Activated naive CD4-positive, alpha-beta T cell treated with anti-CD3 and anti-CD28 coated beads, Interleukin-2, amount 10 ng/mL, durations not matched to agents 7 days and 5 days (primary cell): ENCODE measurements at regions not wholly inside any gene's neighbourhood (a gene's known extent, or its start where the extent isn't known, plus 50 kb on each side); places are given as distances from the start of the nearest gene placed in this dataset.
"Not testable (repeated sequence)": the region's sequence is repeated elsewhere in the genome, so short reads cannot be mapped to it uniquely, and the experiment has no call there.

Experiments used
- CTCF ChIA-PET: fragments of 350-600 bp; sonication (Branson Sonifier 250); formaldehyde crosslinking; loops from one replicate; lab custom pipeline; 2021; ENCODE audit warnings: antibody characterized with exemption; lab: Charles Lee
- DNase-seq: peaks from one replicate; pipeline ENCODE4 v3.0.0-alpha.2; 2020
- H3K27ac Mint-ChIP-seq: one replicate; pipeline ENCODE4 v1.8.0; 2021; ENCODE audit warnings: mild to moderate bottlenecking, moderate library complexity, mixed read lengths
- H3K27me3 Mint-ChIP-seq: one replicate; pipeline ENCODE4 v1.8.0; 2021; ENCODE audit warnings: mild to moderate bottlenecking, mixed read lengths
- H3K36me3 Mint-ChIP-seq: one replicate; pipeline ENCODE4 v1.8.0; 2021; ENCODE audit warnings: mixed read lengths
- H3K4me1 Mint-ChIP-seq: one replicate; pipeline ENCODE4 v1.8.0; 2021; ENCODE audit warnings: mixed read lengths
- H3K4me3 Mint-ChIP-seq: one replicate; pipeline ENCODE4 v1.8.0; 2021; ENCODE audit warnings: mild to moderate bottlenecking, moderate library complexity, mixed read lengths
- H3K9me3 Mint-ChIP-seq: one replicate; pipeline ENCODE4 v1.8.0; 2021; ENCODE audit warnings: mixed read lengths

- Mint-ChIP-seq H3K4me1 (peaks cover 28% of the 10 kb centered on the region), H3K36me3 (no peaks in the 10 kb centered on the region), H3K27me3 (no peaks in the 10 kb centered on the region), H3K4me3 (no peak overlapping the region), H3K27ac (no peak overlapping the region), H3K9me3 (no peaks in the 10 kb centered on the region)
- no peak for DNase-seq
- CTCF ChIA-PET: interaction anchor here (2.0 kb wide), 1 partner anchor 16 kb away, joined by 10 read pairs; no protein-coding TSS in a partner anchor
Observed at GRCh38 chr7:142542105-142542504, 207.2 kb upstream of the PRSS1 start.

- no peak for DNase-seq
- Mint-ChIP-seq H3K4me3 (no peak overlapping the region), H3K9me3 (no peaks in the 10 kb centered on the region), H3K36me3 (no peaks in the 10 kb centered on the region), H3K4me1 (peaks cover 38% of the 10 kb centered on the region), H3K27ac (peak overlapping the region; percentile 73), H3K27me3 (no peaks in the 10 kb centered on the region)
- CTCF ChIA-PET: interaction anchor here (0.5 to 2.0 kb wide), 8 partner anchors 12 to 877 kb away, joined by 3 to 10 read pairs (median 3); no protein-coding TSS in a partner anchor
Observed at GRCh38 chr7:142540371-142540770, 208.9 kb upstream of the PRSS1 start.

- CTCF ChIA-PET: interaction anchor here (0.5 to 1.5 kb wide), 3 partner anchors 12 to 877 kb away, joined by 3 to 4 read pairs (median 3); no protein-coding TSS in a partner anchor
- peak overlapping the region; percentile 73 for H3K27ac Mint-ChIP-seq
Observed at GRCh38 chr7:142539901-142540300, 209.4 kb upstream of the PRSS1 start.

DNA sequence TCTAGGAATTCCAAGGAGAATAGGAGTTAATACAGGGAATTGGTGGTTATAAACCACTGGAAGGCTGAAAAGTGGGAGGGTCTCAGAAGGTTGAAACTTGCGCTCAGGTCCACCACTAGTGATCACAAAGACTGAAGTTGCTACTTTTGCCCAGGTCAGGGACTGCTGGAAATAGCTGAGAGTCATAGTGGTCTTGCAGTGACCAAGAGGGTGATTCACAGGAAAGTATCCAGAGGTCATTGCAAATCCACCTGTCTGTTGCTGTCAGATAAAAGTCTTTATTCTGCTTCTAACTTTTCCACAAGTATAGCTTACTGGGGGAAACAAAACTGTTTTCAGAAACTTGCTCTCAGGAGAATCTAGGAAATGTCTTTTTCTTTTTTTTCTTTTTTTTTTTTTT lies 211.5 kb upstream of the PRSS1 start:
- no peaks in the 10 kb centered on the region for H3K9me3 Mint-ChIP-seq
- H3K27ac Mint-ChIP-seq: peak overlapping the region; percentile 37
- H3K27me3 Mint-ChIP-seq: no peaks in the 10 kb centered on the region
- H3K36me3 Mint-ChIP-seq: no peaks in the 10 kb centered on the region
- DNase-seq: no peak
- H3K4me1 Mint-ChIP-seq: peaks cover 45% of the 10 kb centered on the region
- CTCF ChIA-PET: interaction anchor here (1.1 to 4.0 kb wide), 3 partner anchors 22 to 273 kb away, joined by 4 to 42 read pairs (median 4); no protein-coding TSS in a partner anchor
- H3K4me3 Mint-ChIP-seq: no peak overlapping the region

More at GRCh38 chr7:142539901-142540300, 209.4 kb upstream of the PRSS1 start:
- Mint-ChIP-seq H3K36me3 (no peaks in the 10 kb centered on the region), H3K4me3 (peak overlapping the region; percentile 27), H3K9me3 (no peaks in the 10 kb centered on the region), H3K4me1 (peaks cover 42% of the 10 kb centered on the region), H3K27me3 (no peaks in the 10 kb centered on the region)
- no peak for DNase-seq

- Mint-ChIP-seq H3K9me3 (no peaks in the 10 kb centered on the region), H3K36me3 (no peaks in the 10 kb centered on the region), H3K27me3 (no peaks in the 10 kb centered on the region), H3K4me1 (peaks cover 39% of the 10 kb centered on the region), H3K4me3 (peak overlapping the region; percentile 67), H3K27ac (peak overlapping the region; percentile 87)
- DNase-seq: peak; percentile 83
- CTCF ChIA-PET: interaction anchor here (0.8 to 4.0 kb wide), 48 partner anchors 8 to 705 kb away, joined by 3 to 45 read pairs (median 5); no protein-coding TSS in a partner anchor
Observed at GRCh38 chr7:142535123-142535779, 214.0 kb upstream of the PRSS1 start.

GRCh38 chr7:142534726-142535122 lies 214.5 kb upstream of the PRSS1 start:
- Mint-ChIP-seq H3K4me3 (no peak overlapping the region), H3K27ac (no peak overlapping the region), H3K4me1 (peaks cover 34% of the 10 kb centered on the region), H3K27me3 (peaks cover 1% of the 10 kb centered on the region), H3K36me3 (no peaks in the 10 kb centered on the region), H3K9me3 (no peaks in the 10 kb centered on the region)
- no peak for DNase-seq
- CTCF ChIA-PET: interaction anchor here (0.8 to 4.0 kb wide), 38 partner anchors 10 to 706 kb away, joined by 3 to 45 read pairs (median 6); no protein-coding TSS in a partner anchor

GRCh38 chr7:142533920-142534319 lies 215.4 kb upstream of the PRSS1 start:
- Mint-ChIP-seq H3K36me3 (no peaks in the 10 kb centered on the region), H3K27me3 (peaks cover 5% of the 10 kb centered on the region), H3K4me1 (peaks cover 26% of the 10 kb centered on the region), H3K27ac (no peak overlapping the region), H3K9me3 (no peaks in the 10 kb centered on the region), H3K4me3 (no peak overlapping the region)
- no peak for DNase-seq
- CTCF ChIA-PET: interaction anchor here (1.3 to 3.1 kb wide), 4 partner anchors 9 to 347 kb away, joined by 5 to 45 read pairs (median 18); no protein-coding TSS in a partner anchor

DNA sequence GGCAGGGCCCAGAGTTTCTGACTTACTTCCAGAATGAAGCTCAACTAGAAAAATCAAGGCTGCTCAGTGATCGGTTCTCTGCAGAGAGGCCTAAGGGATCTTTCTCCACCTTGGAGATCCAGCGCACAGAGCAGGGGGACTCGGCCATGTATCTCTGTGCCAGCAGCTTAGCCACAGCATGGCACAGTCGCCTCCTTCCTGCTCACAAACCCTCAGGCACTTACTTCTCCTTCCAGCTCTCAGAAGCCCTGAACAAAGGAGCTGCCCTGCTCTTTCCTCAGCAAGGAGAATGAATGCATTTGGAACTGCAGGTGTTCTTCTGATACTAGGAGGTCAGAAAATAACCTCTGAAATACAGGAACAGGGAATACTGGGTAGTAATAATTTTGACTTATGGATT lies 219.7 kb upstream of the PRSS1 start:
- peak overlapping the region; percentile 30 for H3K27ac Mint-ChIP-seq
- H3K9me3 Mint-ChIP-seq: no peaks in the 10 kb centered on the region
- CTCF ChIA-PET: no interaction called here
- DNase-seq: no peak
- H3K4me3 Mint-ChIP-seq: peak overlapping the region; percentile 12
- no peaks in the 10 kb centered on the region for H3K36me3 Mint-ChIP-seq
- H3K27me3 Mint-ChIP-seq: peaks cover 21% of the 10 kb centered on the region
- peaks cover 2% of the 10 kb centered on the region for H3K4me1 Mint-ChIP-seq

DNA sequence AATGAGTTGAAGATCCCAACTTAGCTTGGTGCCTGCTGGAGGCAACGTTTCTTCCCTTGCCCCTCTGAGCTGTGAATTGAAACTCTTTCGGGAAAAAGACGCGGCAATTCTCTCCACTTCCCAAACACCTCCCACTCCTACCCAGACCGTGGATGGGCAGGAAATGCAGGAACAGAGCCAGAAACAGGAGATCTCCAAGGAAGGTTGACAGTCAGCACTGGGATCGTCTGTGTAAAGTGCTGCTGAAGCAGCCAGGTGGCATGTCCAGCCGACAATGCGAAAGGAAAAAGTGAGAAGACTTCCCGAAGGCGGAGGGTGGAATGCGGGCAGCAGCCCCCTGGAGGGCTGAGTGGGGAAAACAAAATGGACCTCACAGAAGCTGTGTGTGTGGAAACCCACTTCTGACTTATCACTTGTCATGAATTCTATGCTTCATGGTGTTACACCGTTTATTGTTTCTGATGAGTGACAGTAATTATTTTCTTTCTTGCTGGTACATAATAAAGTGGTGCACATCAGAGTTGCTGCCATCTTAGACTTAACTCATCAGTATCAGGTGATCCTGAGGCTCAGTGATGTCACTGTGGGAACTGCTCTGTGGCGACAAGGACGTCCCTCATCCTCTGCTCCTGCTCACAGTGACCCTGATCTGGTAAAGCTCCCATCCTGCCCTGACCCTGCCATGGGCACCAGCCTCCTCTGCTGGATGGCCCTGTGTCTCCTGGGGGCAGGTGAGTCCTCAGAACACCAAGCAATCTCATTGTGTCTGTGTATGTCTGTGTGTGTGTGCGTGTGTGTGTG lies 220.5 kb upstream of the PRSS1 start:
- Mint-ChIP-seq H3K9me3 (no peaks in the 10 kb centered on the region), H3K27me3 (peaks cover 21% of the 10 kb centered on the region), H3K4me3 (peak overlapping the region; percentile 23), H3K27ac (no peak overlapping the region), H3K4me1 (no peaks in the 10 kb centered on the region), H3K36me3 (no peaks in the 10 kb centered on the region)
- CTCF ChIA-PET: interaction anchor here (2.3 kb wide), 1 partner anchor 32 kb away, joined by 8 read pairs; no protein-coding TSS in a partner anchor
- no peak for DNase-seq

GRCh38 chr7:142523821-142524460 lies 225.3 kb upstream of the PRSS1 start:
- CTCF ChIA-PET: interaction anchor here (0.6 to 3.7 kb wide), 12 partner anchors 8 to 479 kb away, joined by 3 to 29 read pairs (median 6); no protein-coding TSS in a partner anchor
- no peak for DNase-seq
- Mint-ChIP-seq H3K4me3 (no peak overlapping the region), H3K4me1 (peaks cover 25% of the 10 kb centered on the region), H3K27ac (no peak overlapping the region), H3K9me3 (no peaks in the 10 kb centered on the region), H3K27me3 (peaks cover 24% of the 10 kb centered on the region), H3K36me3 (no peaks in the 10 kb centered on the region)

GRCh38 chr7:142522735-142523134 lies 226.5 kb upstream of the PRSS1 start:
- Mint-ChIP-seq H3K36me3 (no peaks in the 10 kb centered on the region), H3K27me3 (peaks cover 20% of the 10 kb centered on the region), H3K4me1 (peaks cover 27% of the 10 kb centered on the region), H3K9me3 (no peaks in the 10 kb centered on the region), H3K27ac (no peak overlapping the region), H3K4me3 (no peak overlapping the region)
- no peak for DNase-seq
- CTCF ChIA-PET: interaction anchor here (1.2 to 7.6 kb wide), 5 partner anchors 20 to 59 kb away, joined by 3 to 56 read pairs (median 8); no protein-coding TSS in a partner anchor

GRCh38 chr7:142520885-142521284 lies 228.4 kb upstream of the PRSS1 start:
- Mint-ChIP-seq H3K27me3 (peaks cover 17% of the 10 kb centered on the region), H3K4me1 (peaks cover 34% of the 10 kb centered on the region), H3K27ac (peak overlapping the region; percentile 89)
- not testable (repeated sequence) for H3K4me3 Mint-ChIP-seq, H3K9me3 Mint-ChIP-seq, H3K36me3 Mint-ChIP-seq, DNase-seq
- CTCF ChIA-PET: interaction anchor here (0.8 to 7.6 kb wide), 7 partner anchors 12 to 288 kb away, joined by 3 to 56 read pairs (median 7); no protein-coding TSS in a partner anchor

DNA sequence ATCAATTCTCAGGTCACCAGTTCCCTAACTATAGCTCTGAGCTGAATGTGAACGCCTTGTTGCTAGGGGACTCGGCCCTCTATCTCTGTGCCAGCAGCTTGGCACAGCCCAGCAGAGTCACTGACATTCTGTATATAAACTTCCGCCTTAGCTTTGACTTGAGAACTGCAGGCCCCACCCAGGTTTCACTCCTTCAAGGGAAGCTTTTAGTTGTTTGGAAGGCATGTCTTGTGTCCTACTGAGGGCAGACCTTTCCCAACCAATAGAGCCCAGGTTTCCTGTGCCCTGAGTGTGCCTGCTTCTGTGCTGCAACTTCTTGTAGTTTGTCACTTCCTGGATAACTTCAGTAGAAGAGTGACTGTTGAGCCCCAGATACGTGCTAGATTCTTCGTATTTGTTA lies 228.8 kb upstream of the PRSS1 start:
- peak; percentile 45 for DNase-seq
- CTCF ChIA-PET: interaction anchor here (0.8 to 7.6 kb wide), 6 partner anchors 11 to 289 kb away, joined by 3 to 56 read pairs (median 6); no protein-coding TSS in a partner anchor
- not testable (repeated sequence) for H3K9me3 Mint-ChIP-seq, H3K36me3 Mint-ChIP-seq
- peaks cover 18% of the 10 kb centered on the region for H3K27me3 Mint-ChIP-seq
- H3K4me1 Mint-ChIP-seq: peaks cover 35% of the 10 kb centered on the region
- peak overlapping the region; percentile 89 for H3K27ac Mint-ChIP-seq
- H3K4me3 Mint-ChIP-seq: peak overlapping the region; percentile 1
